ENCODE measurements at regions not wholly inside any gene's neighbourhood (a gene's known extent, or its start where the extent isn't known, plus 50 kb on each side); places are given as distances from the start of the nearest gene placed in this dataset.

- no peak for DNase-seq
- peaks cover 0 to 2% (median 0%) of the 10 kb centered on the region in 3 donors for H3K27me3 Mint-ChIP-seq (ENCODE audit: low read depth in 3 of 3)
- H3K4me1 Mint-ChIP-seq = no peaks in the 10 kb centered on the region
- H3K27ac Mint-ChIP-seq = no peak overlapping the region
- H3K36me3 Mint-ChIP-seq = no peaks in the 10 kb centered on the region
- no peak overlapping the region for H3K4me3 Mint-ChIP-seq
- H3K9me3 Mint-ChIP-seq = peaks cover 3 to 33% (median 6%) of the 10 kb centered on the region in 6 donors
These were observed 720.0 kb upstream of the API5 start for GRCh38 chr11:42591841-42592240.

GRCh38 chr11:42593441-42593840 lies 718.4 kb upstream of the API5 start:
- no peak for DNase-seq
- Mint-ChIP-seq H3K4me3 (no peak overlapping the region), H3K9me3 (peaks cover 3 to 32% (median 7%) of the 10 kb centered on the region in 6 donors), H3K27me3 (ENCODE audit: low read depth in 3 of 3) (peaks cover 0 to 2% (median 0%) of the 10 kb centered on the region in 3 donors), H3K4me1 (no peaks in the 10 kb centered on the region), H3K27ac (no peak overlapping the region), H3K36me3 (no peaks in the 10 kb centered on the region)

DNA sequence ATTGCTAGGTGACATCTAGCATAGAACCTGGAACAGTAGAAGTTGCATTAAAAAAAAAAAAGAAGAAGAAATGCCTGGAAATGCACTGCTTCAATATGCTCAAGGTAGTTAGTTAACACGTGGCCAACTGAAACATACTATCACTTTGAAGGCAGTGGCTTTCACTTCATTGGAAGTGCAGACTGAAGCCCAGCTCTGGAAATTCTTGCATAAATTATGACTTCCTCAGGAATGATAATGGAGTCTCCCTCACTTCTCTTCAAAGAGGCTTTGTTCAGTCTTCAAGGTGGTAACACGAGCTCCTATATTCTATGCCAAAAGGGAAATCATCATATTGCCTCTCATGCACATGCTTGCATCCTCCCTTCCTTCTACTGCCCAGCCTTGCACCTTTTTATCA lies 715.9 kb upstream of the API5 start:
- Mint-ChIP-seq H3K27ac (no peak overlapping the region), H3K9me3 (peaks cover 3 to 37% (median 7%) of the 10 kb centered on the region in 6 donors), H3K27me3 (ENCODE audit: low read depth in 3 of 3) (no peaks in the 10 kb centered on the region), H3K36me3 (no peaks in the 10 kb centered on the region), H3K4me1 (no peaks in the 10 kb centered on the region), H3K4me3 (no peak overlapping the region)
- no peak for DNase-seq

DNA sequence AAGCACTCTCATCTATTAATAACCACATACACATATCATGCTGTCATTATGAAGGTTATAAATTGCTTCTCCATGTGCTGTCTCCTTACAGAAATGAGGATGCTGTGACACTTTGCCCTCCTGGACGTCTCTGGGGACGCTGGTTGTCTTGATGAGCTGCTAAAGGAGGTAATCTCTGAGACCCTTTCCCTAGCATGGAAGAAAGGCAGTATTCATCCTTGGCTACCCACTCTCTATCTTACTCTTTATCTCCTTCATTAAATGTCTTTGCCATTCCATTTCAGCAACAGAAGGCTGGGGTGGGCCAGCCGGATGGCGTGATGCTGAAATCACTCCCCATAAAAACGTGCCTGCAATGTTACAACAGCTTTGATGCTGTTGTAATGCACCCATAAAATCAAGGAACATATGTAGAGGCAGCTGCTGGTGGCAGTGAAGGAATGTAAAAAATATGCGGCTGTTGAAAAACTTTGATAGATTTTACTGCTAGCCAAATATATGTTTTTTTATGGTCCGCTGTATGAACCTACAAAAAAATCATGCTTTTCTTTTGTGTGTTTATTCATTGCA lies 715.1 kb upstream of the API5 start:
- no peaks in the 10 kb centered on the region for H3K36me3 Mint-ChIP-seq
- no peak overlapping the region for H3K27ac Mint-ChIP-seq
- H3K27me3 Mint-ChIP-seq (ENCODE audit: low read depth in 3 of 3) = no peaks in the 10 kb centered on the region
- no peaks in the 10 kb centered on the region for H3K4me1 Mint-ChIP-seq
- H3K9me3 Mint-ChIP-seq = peaks cover 3 to 37% (median 7%) of the 10 kb centered on the region in 6 donors
- H3K4me3 Mint-ChIP-seq = no peak overlapping the region
- no peak for DNase-seq

- Mint-ChIP-seq H3K4me3 (no peak overlapping the region), H3K36me3 (peaks cover 0 to 3% (median 0%) of the 10 kb centered on the region in 3 donors), H3K9me3 (peaks cover 3 to 34% (median 6%) of the 10 kb centered on the region in 6 donors), H3K27me3 (ENCODE audit: low read depth in 3 of 3) (peaks cover 0 to 2% (median 0%) of the 10 kb centered on the region in 3 donors), H3K27ac (no peak overlapping the region), H3K4me1 (no peaks in the 10 kb centered on the region)
- no peak for DNase-seq
These were observed 713.5 kb upstream of the API5 start for GRCh38 chr11:42598341-42598740.

DNA sequence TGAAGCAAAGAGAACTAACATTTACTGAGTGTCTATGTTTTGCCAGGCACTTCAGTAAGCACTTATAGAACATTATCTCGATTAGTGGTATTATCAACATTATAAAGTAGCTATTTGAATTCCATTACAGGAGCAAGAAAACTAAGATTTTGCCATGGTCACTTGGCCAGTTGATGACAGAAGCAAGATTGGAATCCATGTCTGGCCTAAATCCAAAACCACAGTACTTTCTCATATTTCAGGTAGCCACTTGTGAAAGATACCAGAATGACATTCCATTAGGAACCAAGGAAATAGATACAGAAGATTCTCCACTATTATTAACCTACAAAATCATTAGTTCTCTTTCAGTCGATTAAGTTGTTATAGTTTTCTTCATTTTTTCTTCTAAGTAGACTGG lies 691.0 kb upstream of the API5 start:
- no peak for DNase-seq
- peaks cover 2 to 49% (median 18%) of the 10 kb centered on the region in 6 donors for H3K9me3 Mint-ChIP-seq
- peaks cover 0 to 3% (median 0%) of the 10 kb centered on the region in 3 donors for H3K36me3 Mint-ChIP-seq
- H3K27ac Mint-ChIP-seq = no peak overlapping the region
- no peaks in the 10 kb centered on the region for H3K4me1 Mint-ChIP-seq
- no peak overlapping the region for H3K4me3 Mint-ChIP-seq
- no peaks in the 10 kb centered on the region for H3K27me3 Mint-ChIP-seq (ENCODE audit: low read depth in 3 of 3)

DNA sequence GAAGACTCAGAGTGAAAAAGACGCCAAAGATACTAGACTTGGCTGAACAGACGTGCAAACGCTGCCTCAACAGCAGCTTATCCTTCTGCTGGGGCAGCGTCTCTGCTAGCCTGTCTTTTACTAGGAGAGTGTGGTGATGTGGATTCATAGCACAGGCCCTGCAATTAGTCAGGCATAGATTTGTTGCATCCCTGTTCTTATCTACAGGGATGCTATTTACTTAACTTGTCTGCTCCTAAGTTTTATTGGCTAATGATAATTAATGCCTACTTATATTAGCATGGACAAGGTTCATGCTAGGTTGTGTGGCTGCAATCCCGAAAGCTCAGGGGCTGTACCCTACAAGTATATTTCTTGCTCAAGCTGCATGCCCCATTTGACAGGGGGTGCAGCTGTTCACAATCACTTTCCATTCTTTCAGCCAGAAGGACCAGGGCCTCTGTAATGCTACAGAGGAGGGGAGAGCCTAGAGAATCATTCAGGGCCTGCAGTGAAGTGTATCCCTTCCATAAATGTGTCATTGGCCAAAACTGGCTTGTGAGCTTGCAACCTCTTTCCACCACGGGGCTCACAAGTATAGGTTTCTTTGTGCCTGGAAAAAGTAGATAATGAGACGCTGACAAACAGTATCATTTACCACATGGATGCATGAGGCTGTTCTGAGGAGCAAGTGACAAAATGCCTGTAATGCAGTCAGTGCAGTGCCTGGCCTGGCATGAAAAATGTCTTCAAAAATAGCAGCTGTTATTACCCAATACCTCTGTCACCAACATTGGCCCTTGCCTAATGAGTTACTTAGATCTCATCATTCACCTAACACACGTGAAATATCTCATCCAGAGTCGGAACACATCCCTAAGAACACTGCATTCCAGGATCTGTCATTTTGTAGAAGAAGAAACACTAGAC lies 685.8 kb upstream of the API5 start:
- H3K27ac Mint-ChIP-seq = no peak overlapping the region
- no peaks in the 10 kb centered on the region for H3K27me3 Mint-ChIP-seq (ENCODE audit: low read depth in 3 of 3)

DNA sequence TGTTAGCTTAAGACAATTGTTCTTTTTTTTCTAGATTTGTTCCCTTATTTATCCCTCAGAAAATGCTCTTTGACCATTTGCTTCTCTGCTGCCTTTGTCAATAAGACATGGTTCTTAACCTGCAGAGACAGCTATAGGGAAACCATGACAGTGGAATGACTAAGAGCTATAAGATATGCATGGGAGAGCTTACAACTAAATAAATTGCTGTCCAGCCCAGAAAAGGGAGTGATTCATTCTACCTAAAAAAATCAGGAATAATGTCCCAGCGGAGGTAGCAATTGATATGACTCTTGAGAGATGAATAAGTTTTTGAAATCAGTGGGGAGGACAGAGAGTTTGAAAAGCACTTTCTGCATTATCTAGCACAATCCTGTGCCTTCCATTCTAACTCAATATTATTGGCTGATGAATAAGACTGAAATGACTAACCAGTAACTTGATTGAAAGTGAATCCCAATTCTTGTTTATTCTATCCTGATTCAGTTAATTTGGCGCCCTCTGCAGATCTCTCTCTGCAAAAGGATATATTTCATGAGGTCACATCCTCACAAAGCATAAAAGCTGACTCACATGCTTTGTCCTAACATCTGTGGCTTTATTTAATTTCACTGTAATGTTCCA lies 680.5 kb upstream of the API5 start:
- no peak for DNase-seq
- no peaks in the 10 kb centered on the region for H3K4me1 Mint-ChIP-seq
- no peaks in the 10 kb centered on the region for H3K27me3 Mint-ChIP-seq (ENCODE audit: low read depth in 3 of 3)
- H3K9me3 Mint-ChIP-seq = peaks cover 5 to 41% (median 20%) of the 10 kb centered on the region in 6 donors
- no peaks in the 10 kb centered on the region for H3K36me3 Mint-ChIP-seq
- H3K4me3 Mint-ChIP-seq = no peak overlapping the region
- no peak overlapping the region for H3K27ac Mint-ChIP-seq

More for the DNA sequence above, 685.8 kb upstream of the API5 start:
- H3K4me3 Mint-ChIP-seq = no peak overlapping the region
- H3K9me3 Mint-ChIP-seq = peaks cover 0 to 36% (median 13%) of the 10 kb centered on the region in 6 donors
- no peaks in the 10 kb centered on the region for H3K4me1 Mint-ChIP-seq
- DNase-seq = no peak
- no peaks in the 10 kb centered on the region for H3K36me3 Mint-ChIP-seq

- DNase-seq = no peak
- no peak overlapping the region for H3K27ac Mint-ChIP-seq
- no peaks in the 10 kb centered on the region for H3K27me3 Mint-ChIP-seq (ENCODE audit: low read depth in 3 of 3)
- no peaks in the 10 kb centered on the region for H3K36me3 Mint-ChIP-seq
- H3K4me1 Mint-ChIP-seq = no peaks in the 10 kb centered on the region
- H3K9me3 Mint-ChIP-seq = peaks cover 4 to 35% (median 20%) of the 10 kb centered on the region in 6 donors
- no peak overlapping the region for H3K4me3 Mint-ChIP-seq
These were observed 664.8 kb upstream of the API5 start for GRCh38 chr11:42646959-42647358.

- H3K9me3 Mint-ChIP-seq = peaks cover 0 to 37% (median 17%) of the 10 kb centered on the region in 6 donors
- no peaks in the 10 kb centered on the region for H3K27me3 Mint-ChIP-seq (ENCODE audit: low read depth in 3 of 3)
- H3K4me1 Mint-ChIP-seq = no peaks in the 10 kb centered on the region
- H3K36me3 Mint-ChIP-seq = no peaks in the 10 kb centered on the region
- H3K4me3 Mint-ChIP-seq = no peak overlapping the region
- no peak for DNase-seq
- no peak overlapping the region for H3K27ac Mint-ChIP-seq
These were observed 663.8 kb upstream of the API5 start for GRCh38 chr11:42647993-42648392.

DNA sequence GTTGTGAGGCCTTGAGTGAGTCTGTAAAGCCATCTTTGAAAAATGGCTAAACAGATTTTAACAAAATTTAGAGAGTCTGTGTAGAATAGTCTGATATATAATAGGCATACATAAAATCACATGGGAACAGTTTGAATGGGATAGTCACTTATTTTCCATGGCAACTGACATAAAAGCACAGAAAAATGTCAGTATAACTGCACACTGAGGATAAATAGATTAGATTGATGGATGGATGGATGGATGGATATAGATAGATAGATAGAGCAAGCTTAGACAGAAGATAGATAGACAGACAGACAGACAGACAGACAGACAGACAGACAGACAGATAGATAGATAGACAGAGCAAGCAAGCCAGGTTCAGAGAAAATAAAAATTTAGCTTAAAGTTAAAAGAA lies 660.2 kb upstream of the API5 start:
- no peak overlapping the region for H3K4me3 Mint-ChIP-seq
- no peak overlapping the region for H3K27ac Mint-ChIP-seq
- H3K27me3 Mint-ChIP-seq (ENCODE audit: low read depth in 3 of 3) = no peaks in the 10 kb centered on the region
- peaks cover 7 to 36% (median 11%) of the 10 kb centered on the region in 6 donors for H3K9me3 Mint-ChIP-seq
- no peaks in the 10 kb centered on the region for H3K36me3 Mint-ChIP-seq
- DNase-seq = no peak
- H3K4me1 Mint-ChIP-seq = no peaks in the 10 kb centered on the region

DNA sequence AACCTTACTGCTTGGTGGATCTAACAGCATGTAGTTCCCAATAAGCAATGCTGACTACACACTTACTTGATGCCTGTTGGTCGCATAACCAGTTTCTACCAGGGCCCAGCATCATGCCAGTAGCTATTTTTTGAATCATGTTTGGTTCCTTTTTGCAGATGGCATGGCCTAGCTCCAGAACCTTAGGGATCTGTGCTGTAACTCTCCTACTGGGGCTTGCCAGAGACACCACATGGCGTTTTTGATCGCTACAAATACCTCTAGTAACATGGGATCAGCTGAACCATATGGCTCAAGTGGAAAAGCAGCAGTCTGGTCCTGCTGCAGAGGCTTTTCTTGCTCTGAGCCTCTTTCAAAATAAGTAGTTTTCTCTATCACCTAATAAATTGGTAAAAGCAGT lies 654.6 kb upstream of the API5 start:
- Mint-ChIP-seq H3K36me3 (no peaks in the 10 kb centered on the region), H3K27ac (no peak overlapping the region), H3K4me3 (no peak overlapping the region), H3K9me3 (peaks cover 2 to 46% (median 14%) of the 10 kb centered on the region in 6 donors), H3K27me3 (ENCODE audit: low read depth in 3 of 3) (no peaks in the 10 kb centered on the region), H3K4me1 (no peaks in the 10 kb centered on the region)
- DNase-seq = no peak

GRCh38 chr11:42661942-42662341 lies 649.9 kb upstream of the API5 start:
- Mint-ChIP-seq H3K27me3 (ENCODE audit: low read depth in 3 of 3) (no peaks in the 10 kb centered on the region), H3K27ac (no peak overlapping the region), H3K4me1 (no peaks in the 10 kb centered on the region), H3K9me3 (peaks cover 2 to 43% (median 8%) of the 10 kb centered on the region in 6 donors), H3K4me3 (no peak overlapping the region), H3K36me3 (no peaks in the 10 kb centered on the region)
- DNase-seq = no peak

All from immature natural killer cell (primary cell).